IMR-90 (cell line): ENCODE measurements at regions not wholly inside any gene's neighbourhood (a gene's known extent, or its start where the extent isn't known, plus 50 kb on each side); places are given as distances from the start of the nearest gene placed in this dataset.

Experiments used
- ATAC-seq: fragments of 200-7000 bp; cut with Tn5 transposase; 2 replicates; pipeline ENCODE4 v1.9.1; 2020; ENCODE audit warnings: low read depth, mild to moderate bottlenecking, moderate library complexity
- BruUV-seq: library from RNA; stranded (reverse); fragments of 400-500 nt; replicated peaks from 2 replicates; lab custom pipeline; 2021; lab: Mats Ljungman, UMichigan
- CTCF ChIA-PET: fragments of 300-600 bp; formaldehyde crosslinking; extraction: SDS; loops from one replicate; lab custom pipeline; 2021; ENCODE audit warnings: antibody characterized with exemption; lab: Yijun Ruan, JAX
- POLR2A ChIA-PET: fragments of 300-600 bp; sonication (Branson Sonifier 250); formaldehyde crosslinking; loops from one replicate; lab custom pipeline; 2022; ENCODE audit warnings: antibody characterized with exemption; ENCODE audit not compliant: unreplicated experiment; lab: Charles Lee
- DNase-seq: peaks from one replicate; pipeline ENCODE4 v3.0.0; 2013
- H2AFZ ChIP-seq: replicated peaks from 2 replicates; pipeline ENCODE3; 2013; ENCODE audit warnings: low read length, mild to moderate bottlenecking; ENCODE audit not compliant: poor library complexity
- H2AK5ac ChIP-seq: 2 replicates; pipeline ENCODE4 v1.6.1; 2013; ENCODE audit warnings: low read depth, low read length, inconsistent platforms
- H2AK9ac ChIP-seq: replicated peaks from 2 replicates; pipeline ENCODE3; 2013; ENCODE audit warnings: mild to moderate bottlenecking, low read depth, low read length, moderate library complexity; ENCODE audit not compliant: poor library complexity
- H2BK120ac ChIP-seq: 2 replicates; pipeline ENCODE4 v1.6.1; 2013; ENCODE audit warnings: low read depth, low read length, inconsistent platforms
- H2BK15ac ChIP-seq: 3 replicates; pipeline ENCODE4 v1.6.1; 2013; ENCODE audit warnings: low read depth, low read length, inconsistent platforms
- H2BK20ac ChIP-seq: 2 replicates; pipeline ENCODE4 v1.6.1; 2013; ENCODE audit warnings: low read depth, mild to moderate bottlenecking, inconsistent platforms, low read length, moderate library complexity
- H2BK5ac ChIP-seq: 2 replicates; pipeline ENCODE4 v1.6.1; 2013; ENCODE audit warnings: mild to moderate bottlenecking, low read depth, low read length, inconsistent platforms; ENCODE audit not compliant: poor library complexity, severe bottlenecking
- H3K14ac ChIP-seq: replicated peaks from 2 replicates; pipeline ENCODE4 v1.6.1; 2013; ENCODE audit warnings: low read depth, low read length, inconsistent platforms
- H3K18ac ChIP-seq: 2 replicates; pipeline ENCODE4 v1.6.1; 2013; ENCODE audit warnings: low read depth, low read length, control low read depth
- H3K23ac ChIP-seq: 2 replicates; pipeline ENCODE4 v1.6.1; 2013; ENCODE audit warnings: low read depth, low read length, inconsistent platforms
- H3K27ac ChIP-seq: 2 replicates; pipeline ENCODE4 v1.5.1; 2013; ENCODE audit warnings: mild to moderate bottlenecking, control low read depth, low read length; ENCODE audit not compliant: insufficient read depth
- H3K27me3 ChIP-seq: 2 replicates; pipeline ENCODE4 v1.6.1; 2013; ENCODE audit warnings: low read length; ENCODE audit not compliant: control insufficient read depth, insufficient read depth
- H3K36me3 ChIP-seq: 2 replicates; pipeline ENCODE4 v1.6.1; 2013; ENCODE audit warnings: low read length, mixed read lengths; ENCODE audit not compliant: control insufficient read depth, insufficient read depth
- H3K4ac ChIP-seq: 2 replicates; pipeline ENCODE4 v1.6.1; 2013; ENCODE audit warnings: low read depth, low read length, inconsistent platforms
- H3K4me1 ChIP-seq: 2 replicates; pipeline ENCODE4 v1.6.1; 2013; ENCODE audit warnings: low read length, mixed read lengths; ENCODE audit not compliant: control insufficient read depth, insufficient read depth
- H3K4me2 ChIP-seq: 2 replicates; pipeline ENCODE4 v1.6.1; 2013; ENCODE audit warnings: low read depth, mild to moderate bottlenecking, control low read depth, low read length, moderate library complexity
- H3K4me3 ChIP-seq: 2 replicates; pipeline ENCODE4 v1.5.1; 2013; ENCODE audit warnings: low read depth, mild to moderate bottlenecking, control low read depth, low read length, moderate library complexity; ENCODE audit not compliant: insufficient read depth
- H3K56ac ChIP-seq: 2 replicates; pipeline ENCODE4 v1.6.1; 2013; ENCODE audit warnings: low read length, inconsistent platforms; ENCODE audit not compliant: insufficient read depth; ENCODE audit errors: extremely low read depth
- H3K79me1 ChIP-seq, 2 experiments: 2 replicates each; pipeline ENCODE4 v1.6.1; 2013; ENCODE audit warnings: low read length in 2 of 2, inconsistent platforms in 1 of 2, low read depth in 1 of 2
- H3K9ac ChIP-seq: 2 replicates; pipeline ENCODE4 v1.6.1; 2013; ENCODE audit warnings: low read depth, low read length, control low read depth
- H3K9me1 ChIP-seq: 2 replicates; pipeline ENCODE4 v1.6.1; 2013; ENCODE audit warnings: low read length, inconsistent platforms; ENCODE audit not compliant: insufficient read depth
- H3K9me3 ChIP-seq: 2 replicates; pipeline ENCODE4 v1.6.1; 2013; ENCODE audit warnings: low read length; ENCODE audit not compliant: control insufficient read depth, insufficient read depth
- H4K20me1 ChIP-seq: 2 replicates; pipeline ENCODE4 v1.6.1; 2013; ENCODE audit warnings: low read length, inconsistent platforms; ENCODE audit not compliant: insufficient read depth
- H4K5ac ChIP-seq: 2 replicates; pipeline ENCODE4 v1.6.1; 2013; ENCODE audit warnings: mild to moderate bottlenecking, low read depth, low read length, control low read depth
- H4K8ac ChIP-seq, 2 experiments: 2 replicates each; pipeline ENCODE4 v1.6.1; 2013; ENCODE audit warnings: low read depth in 2 of 2, low read length in 2 of 2, control low read depth in 1 of 2, inconsistent platforms in 1 of 2
- H4K91ac ChIP-seq: 2 replicates; pipeline ENCODE4 v1.6.1; 2013; ENCODE audit warnings: low read depth, low read length, inconsistent platforms; ENCODE audit not compliant: insufficient read depth
- ELK1 ChIP-seq: fragments of 150-350 bp; IDR thresholded peaks from 2 replicates; pipeline ENCODE4 v1.6.1; 2016; ENCODE audit warnings: low read depth, mild to moderate bottlenecking, low read length, moderate library complexity, borderline replicate concordance
- MAFK ChIP-seq: IDR thresholded peaks from 2 replicates; pipeline ENCODE4 v1.6.1; 2012; ENCODE audit warnings: low read depth, low read length, improper control_type of control experiment
- MXI1 ChIP-seq: IDR thresholded peaks from 2 replicates; pipeline ENCODE4 v1.6.1; 2012; ENCODE audit warnings: low read depth, mild to moderate bottlenecking, low read length, moderate library complexity, borderline replicate concordance
- RAD21 ChIP-seq: IDR thresholded peaks from 2 replicates; pipeline ENCODE4 v1.6.1; 2012; ENCODE audit warnings: low read length, improper control_type of control experiment
- SMC3 ChIP-seq: fragments of 150-350 bp; IDR thresholded peaks from 2 replicates; pipeline ENCODE4 v1.6.1; 2016; ENCODE audit warnings: low read depth, mild to moderate bottlenecking, antibody characterized with exemption, low read length, moderate library complexity
- WGBS, 2 experiments: methylation state at CpG; one replicate each; pipeline versions ENCODE4 v1.1.5 to v1.1.7; 2013; ENCODE audit warnings: missing lambda C conversion rate in 2 of 2; ENCODE audit not compliant: insufficient read length in 1 of 2; ENCODE audit errors: extremely low coverage in 2 of 2; 5-methylcytosine and 5-hydroxymethylcytosine counted together
- dilution Hi-C: fragments of 300-500 bp; cut with HindIII; formaldehyde crosslinking; loops from one replicate; pipeline ENCODE4 v1.14.3; 2018; ENCODE audit warnings: low sequenced_read_pairs; ENCODE audit not compliant: unreplicated experiment
- in situ Hi-C: fragments of 300-500 bp; cut with MboI; formaldehyde crosslinking; loops from 3 replicates; pipeline ENCODE4 v1.14.3; 2019; ENCODE audit warnings: low sequenced_read_pairs, inconsistent platforms, mixed read lengths
- intact Hi-C: fragments of 100-400 bp; cut with micrococcal nuclease; formaldehyde crosslinking; loops from 2 replicates; pipeline ENCODE4 v1.10.0; 2022

- 80% methylated on average over 1 of the region's 2 CpGs; no CpG with 5 or more reads in 1 of the 2 experiments for WGBS, 2 experiments
These were observed 258.5 kb upstream of the SORL1-AS1 start for GRCh38 chr11:121711236-121711635.

More at GRCh38 chr11:121711236-121711635, 258.5 kb upstream of the SORL1-AS1 start:
- no peak overlapping the region for H3K9ac ChIP-seq
- no peak overlapping the region for H2BK15ac ChIP-seq
- no peaks in the 10 kb centered on the region for H3K9me3 ChIP-seq
- H2AK5ac ChIP-seq, result no peak overlapping the region
- BruUV-seq, result no TSS peak
- TF ChIP-seq MAFK (no peak), ELK1 (no peak), RAD21 (no peak), MXI1 (no peak), SMC3 (no peak)
- H2BK20ac ChIP-seq, result no peak overlapping the region
- intact Hi-C loops (no loop called here), dilution Hi-C loops (no loop called here), in situ Hi-C loops (no loop called here)
- H3K56ac ChIP-seq, result no peak overlapping the region
- no peak overlapping the region for H3K23ac ChIP-seq
- H4K20me1 ChIP-seq, result no peaks in the 10 kb centered on the region
- peaks cover 1% of the 10 kb centered on the region; the same call in 1 of the 2 replicates for H3K27me3 ChIP-seq
- no peak overlapping the region for H4K5ac ChIP-seq
- no peak overlapping the region for H2AK9ac ChIP-seq
- peaks cover 1% of the 10 kb centered on the region for H3K4me1 ChIP-seq
- H3K18ac ChIP-seq, result no peak overlapping the region
- H2BK5ac ChIP-seq, result no peak overlapping the region
- H4K91ac ChIP-seq, result no peak overlapping the region
- no peak overlapping the region for H3K4me3 ChIP-seq
- no peaks in the 10 kb centered on the region for H3K36me3 ChIP-seq
- ATAC-seq, result no peak
- DNase-seq, result peak; percentile 17
- no peak overlapping the region for H3K4me2 ChIP-seq
- no peak overlapping the region for H2BK120ac ChIP-seq
- H3K79me1 ChIP-seq, result no peaks in the 10 kb centered on the region
- ChIA-PET POLR2A (no interaction called here), CTCF (no interaction called here)
- H3K9me1 ChIP-seq, result no peaks in the 10 kb centered on the region
- no peak overlapping the region for H3K14ac ChIP-seq
- H3K4ac ChIP-seq, result no peak overlapping the region
- no peak overlapping the region for H3K27ac ChIP-seq
- no peak overlapping the region for H4K8ac ChIP-seq
- H2AFZ ChIP-seq, result no peak overlapping the region
